Epithelial cell of proximal tubule (primary cell): ENCODE measurements at regions not wholly inside any gene's neighbourhood (a gene's known extent, or its start where the extent isn't known, plus 50 kb on each side); places are given as distances from the start of the nearest gene placed in this dataset.

Experiments used
- DNase-seq: peaks from one replicate; pipeline ENCODE4 v3.0.0-alpha.2; 2011; ENCODE audit warnings: low read depth
- H3K4me3 ChIP-seq: 2 replicates; pipeline ENCODE4 v1.5.1; 2011; ENCODE audit warnings: low read depth, mild to moderate bottlenecking, low read length
- TF ChIP-seq, protein P1 (sequence below): conservative IDR thresholded peaks from 2 replicates; pipeline ENCODE4 v1.5.1; 2012; ENCODE audit warnings: low read depth, mild to moderate bottlenecking, low read length

DNA sequence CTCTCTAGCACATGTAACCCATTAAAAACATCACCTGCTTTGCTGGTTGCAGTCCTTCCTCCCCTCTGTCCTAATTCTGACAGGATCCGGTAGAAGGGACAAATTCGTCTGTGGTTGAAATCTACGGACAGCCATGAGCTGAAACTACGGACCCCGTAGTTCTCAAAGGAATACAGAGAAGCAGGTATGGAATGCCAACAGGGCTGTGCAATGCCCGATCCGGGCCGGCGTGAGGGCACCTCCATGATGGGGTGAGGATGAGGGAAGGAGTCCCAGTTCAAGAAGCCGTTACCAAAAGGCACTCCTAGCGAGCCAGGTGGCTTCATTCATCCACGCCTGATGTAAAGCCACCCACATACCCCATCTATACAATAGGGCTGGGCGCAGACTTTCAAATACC lies 160.0 kb upstream of the NSMCE3 start:
- no peak overlapping the region for H3K4me3 ChIP-seq
- no peak for DNase-seq
- TF ChIP-seq, protein P1, sequence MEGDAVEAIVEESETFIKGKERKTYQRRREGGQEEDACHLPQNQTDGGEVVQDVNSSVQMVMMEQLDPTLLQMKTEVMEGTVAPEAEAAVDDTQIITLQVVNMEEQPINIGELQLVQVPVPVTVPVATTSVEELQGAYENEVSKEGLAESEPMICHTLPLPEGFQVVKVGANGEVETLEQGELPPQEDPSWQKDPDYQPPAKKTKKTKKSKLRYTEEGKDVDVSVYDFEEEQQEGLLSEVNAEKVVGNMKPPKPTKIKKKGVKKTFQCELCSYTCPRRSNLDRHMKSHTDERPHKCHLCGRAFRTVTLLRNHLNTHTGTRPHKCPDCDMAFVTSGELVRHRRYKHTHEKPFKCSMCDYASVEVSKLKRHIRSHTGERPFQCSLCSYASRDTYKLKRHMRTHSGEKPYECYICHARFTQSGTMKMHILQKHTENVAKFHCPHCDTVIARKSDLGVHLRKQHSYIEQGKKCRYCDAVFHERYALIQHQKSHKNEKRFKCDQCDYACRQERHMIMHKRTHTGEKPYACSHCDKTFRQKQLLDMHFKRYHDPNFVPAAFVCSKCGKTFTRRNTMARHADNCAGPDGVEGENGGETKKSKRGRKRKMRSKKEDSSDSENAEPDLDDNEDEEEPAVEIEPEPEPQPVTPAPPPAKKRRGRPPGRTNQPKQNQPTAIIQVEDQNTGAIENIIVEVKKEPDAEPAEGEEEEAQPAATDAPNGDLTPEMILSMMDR, result no peak

DNA sequence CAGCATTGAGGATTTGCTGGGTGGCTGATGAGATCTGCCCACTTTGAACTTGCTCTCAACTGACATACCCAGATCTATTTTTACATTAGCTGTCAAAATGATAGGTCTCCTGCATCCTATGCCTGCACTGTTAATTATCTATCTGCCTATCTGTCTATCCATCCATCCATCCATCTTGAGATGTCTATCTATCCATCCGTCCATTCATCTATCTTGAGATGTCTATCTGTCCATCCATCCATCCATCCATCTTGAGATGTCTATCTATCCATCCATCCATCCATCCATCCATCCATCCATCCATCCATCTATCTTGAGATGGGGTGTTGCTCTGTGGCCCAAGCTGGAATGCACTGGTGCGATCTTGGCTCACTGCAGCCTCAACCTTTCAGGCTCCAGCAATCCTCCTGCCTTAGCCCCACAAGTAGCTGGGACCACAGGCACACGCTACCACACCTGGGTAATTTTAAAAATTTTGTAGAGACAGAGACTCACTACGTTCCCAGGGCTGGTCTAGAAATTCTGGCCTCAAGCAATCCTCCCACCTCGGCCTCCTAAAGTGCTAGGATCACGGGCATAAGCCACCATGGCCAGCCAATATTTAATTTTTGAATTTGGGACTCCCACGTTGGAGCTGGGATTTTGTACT lies 159.4 kb upstream of the NSMCE3 start:
- H3K4me3 ChIP-seq, result no peak overlapping the region
- TF ChIP-seq, protein P1, result no peak
- DNase-seq, result no peak

DNA sequence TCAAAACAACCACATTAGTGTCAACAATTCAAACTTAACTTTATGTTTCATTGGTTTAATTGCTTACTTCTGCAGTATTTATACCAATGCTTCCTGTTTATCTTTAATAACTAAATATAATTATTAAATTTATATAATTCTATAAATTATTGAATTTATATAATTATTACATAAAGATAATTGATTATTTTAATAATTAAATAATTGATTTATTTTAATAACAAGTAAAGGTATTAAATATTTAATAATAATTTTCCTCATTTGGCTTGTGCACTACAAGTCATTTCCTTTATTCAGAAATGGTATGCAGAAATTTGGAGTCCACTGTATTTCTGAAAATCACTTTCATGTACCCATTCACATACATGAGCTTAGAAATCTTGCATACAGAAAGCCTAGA lies 156.2 kb upstream of the NSMCE3 start:
- no peak overlapping the region for H3K4me3 ChIP-seq
- TF ChIP-seq, protein P1, result no peak
- no peak for DNase-seq

DNA sequence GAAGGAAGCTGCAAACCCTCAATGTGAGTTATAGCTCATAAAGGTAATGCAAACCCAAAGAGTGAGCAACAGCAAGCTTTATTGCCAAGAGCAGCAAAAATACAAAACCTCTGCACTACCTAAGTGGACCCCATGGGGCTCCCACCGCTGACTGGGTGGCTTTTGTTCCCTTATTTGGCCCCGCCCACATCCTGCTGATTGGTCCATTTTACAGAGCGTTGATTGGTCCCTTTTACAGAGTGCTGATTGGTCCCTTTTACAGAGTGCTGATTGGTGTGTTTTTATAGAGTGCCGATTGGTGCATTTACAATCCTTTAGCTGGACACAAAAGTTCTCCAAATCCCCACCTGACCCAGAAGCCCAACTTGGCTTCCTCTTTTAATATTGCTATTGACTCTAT lies 154.5 kb upstream of the NSMCE3 start:
- DNase-seq, result no peak
- TF ChIP-seq, protein P1, result no peak
- H3K4me3 ChIP-seq, result no peak overlapping the region

DNA sequence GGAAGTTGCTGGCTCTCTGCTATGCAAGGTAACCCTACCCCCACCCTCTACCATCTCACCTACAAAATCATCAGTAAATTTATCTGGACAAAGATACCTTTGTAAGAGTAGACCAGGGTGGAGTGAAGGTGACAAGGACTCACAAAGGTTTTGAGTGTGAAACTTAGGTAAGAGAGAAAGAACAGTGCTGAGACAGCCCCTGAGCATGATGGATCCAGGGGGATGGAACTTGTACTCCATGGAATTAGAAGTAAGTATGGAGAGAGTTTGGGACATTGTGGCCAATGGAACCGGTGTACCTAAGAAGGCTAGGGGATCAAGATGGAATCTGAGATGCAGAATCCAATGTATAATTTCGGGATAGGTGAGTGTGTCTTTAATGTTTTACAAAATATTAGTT lies 153.0 kb upstream of the NSMCE3 start:
- TF ChIP-seq, protein P1, result no peak
- DNase-seq, result no peak
- no peak overlapping the region for H3K4me3 ChIP-seq

DNA sequence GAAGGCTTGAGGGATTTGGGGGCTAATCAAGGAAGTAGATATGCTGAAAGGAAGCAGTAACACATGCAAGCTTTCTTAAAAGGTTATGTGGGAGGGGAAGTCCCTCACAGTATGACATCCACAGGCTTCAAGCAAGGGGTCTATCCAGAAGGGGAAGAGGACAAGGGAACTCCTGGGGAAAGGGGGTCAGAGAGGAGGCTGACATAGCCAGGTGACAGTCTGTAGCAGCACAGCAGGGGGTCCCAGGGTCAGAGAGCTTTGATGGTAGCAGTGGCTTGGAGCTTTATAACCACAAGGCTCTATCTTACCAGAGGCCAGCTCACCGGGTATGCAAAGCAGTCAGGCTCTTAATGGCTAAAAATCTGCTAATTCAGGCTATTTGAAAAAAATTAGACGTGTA lies 150.6 kb upstream of the NSMCE3 start:
- no peak overlapping the region for H3K4me3 ChIP-seq
- no peak for DNase-seq
- TF ChIP-seq, protein P1, result no peak

DNA sequence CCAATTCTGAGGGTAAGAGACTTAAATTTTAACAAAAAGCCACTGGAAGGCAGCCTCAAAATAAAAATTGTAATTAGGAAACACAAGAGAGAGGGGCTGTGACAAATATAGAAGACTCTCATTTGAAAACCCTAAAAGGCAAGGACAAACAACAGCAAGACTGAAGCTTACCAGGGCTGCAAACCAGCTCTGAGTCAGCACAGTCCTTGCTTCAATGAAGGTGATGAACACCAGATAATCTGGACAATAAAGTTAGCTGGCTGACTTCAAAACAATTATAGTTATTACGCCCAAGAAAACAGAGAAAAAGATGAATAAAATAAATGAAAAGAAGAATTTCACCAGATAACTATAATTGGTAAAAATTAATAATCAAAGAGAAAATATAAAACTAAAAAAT lies 149.3 kb upstream of the NSMCE3 start:
- no peak overlapping the region for H3K4me3 ChIP-seq
- DNase-seq, result no peak
- TF ChIP-seq, protein P1, result no peak
